ENCODE measurements at regions not wholly inside any gene's neighbourhood (a gene's known extent, or its start where the extent isn't known, plus 50 kb on each side); places are given as distances from the start of the nearest gene placed in this dataset.

DNA sequence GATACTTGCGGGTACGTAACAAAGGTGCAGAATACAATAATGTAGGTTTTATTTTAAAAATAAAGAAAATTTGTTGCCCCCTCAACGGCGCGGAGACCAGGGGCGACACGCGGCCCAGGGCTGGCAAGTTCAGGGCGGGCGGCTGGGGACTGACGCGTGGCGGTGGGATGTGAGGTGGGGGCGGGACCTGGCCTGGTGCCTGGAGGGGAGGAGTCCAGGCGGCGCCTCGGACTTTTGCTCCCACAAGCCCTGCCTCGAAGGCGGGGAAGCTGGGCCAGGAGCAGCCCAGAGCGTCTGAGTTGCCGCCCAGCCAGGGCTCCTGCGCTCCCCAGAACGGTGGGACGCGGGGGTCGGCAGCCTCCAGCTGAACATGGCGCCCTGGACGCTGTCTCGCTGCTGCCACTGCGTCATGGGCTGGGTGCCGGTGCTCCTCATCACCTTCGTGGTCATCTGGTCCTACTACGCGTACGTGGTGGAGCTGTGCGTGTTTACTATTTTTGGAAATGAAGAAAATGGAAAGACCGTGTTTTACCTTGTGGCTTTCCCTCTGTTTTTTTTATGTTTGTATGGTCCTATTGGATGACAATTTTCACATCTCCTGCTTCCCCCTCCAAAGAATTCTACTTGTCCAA is 1122.8 kb upstream of the ATXN8OS start:
- no peak for TF ChIP-seq POU2F2 (IDR thresholded peaks at IDR 0.05; ENCODE audit: low read depth, low read length)
- TF ChIP-seq POLR2A (IDR thresholded peaks at IDR 0.05; ENCODE audit: low read depth, low read length), result no peak
- TF ChIP-seq TAF1 (IDR thresholded peaks at IDR 0.05; ENCODE audit: low read depth, low read length), result no peak
- TF ChIP-seq PAX5 (IDR thresholded peaks at IDR 0.05; ENCODE audit: insufficient read depth, low read length, severe bottlenecking), result no peak
- TF ChIP-seq POLR2AphosphoS5 (IDR thresholded peaks at IDR 0.05; ENCODE audit: low read depth, low read length), result no peak
